ENCODE measurements at regions not wholly inside any gene's neighbourhood (a gene's known extent, or its start where the extent isn't known, plus 50 kb on each side); places are given as distances from the start of the nearest gene placed in this dataset.

GRCh38 chr2:13485256-13485655 lies 768.5 kb downstream of the TRIB2 start:
- H3K4me1 ChIP-seq = no peaks in the 10 kb centered on the region
- H3K27ac ChIP-seq = no peak overlapping the region
- TF ChIP-seq CTCF (IDR thresholded peaks at IDR 0.05) = no peak
- H3K9me3 ChIP-seq = no peaks in the 10 kb centered on the region
- DNase-seq (no peak), ATAC-seq (no peak), FAIRE-seq (no peak)
- no peaks in the 10 kb centered on the region for H3K27me3 ChIP-seq
- WGBS, 2 donors = 90 to 94% methylated on average over 2 of the region's 2 CpGs
- no peak overlapping the region for H3K4me3 ChIP-seq
- no peaks in the 10 kb centered on the region for H3K36me3 ChIP-seq
- intact Hi-C loops (cut with DNase I) = no loop called here

DNA sequence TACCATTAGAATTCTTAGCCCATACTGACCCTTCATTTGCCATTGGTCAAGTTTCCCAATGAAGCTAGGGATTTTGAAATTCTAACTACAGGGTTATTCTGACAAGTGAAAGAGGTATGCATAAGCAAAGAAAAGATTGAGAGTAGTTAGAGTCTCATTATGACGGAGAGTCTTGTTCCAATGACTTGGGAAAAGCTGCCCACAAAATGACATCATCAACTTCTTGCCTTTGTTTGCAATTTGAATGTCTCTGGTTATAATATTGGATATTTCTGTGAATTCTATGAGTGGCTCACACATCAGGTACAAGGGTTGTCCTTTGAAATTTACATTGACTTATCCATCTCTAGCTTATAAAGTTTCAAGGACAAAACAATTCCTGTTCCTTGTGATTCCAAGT lies 772.2 kb downstream of the TRIB2 start:
- no peaks in the 10 kb centered on the region for H3K27me3 ChIP-seq
- no peaks in the 10 kb centered on the region for H3K9me3 ChIP-seq
- no peak overlapping the region for H3K27ac ChIP-seq
- no peaks in the 10 kb centered on the region for H3K4me1 ChIP-seq
- no peak for ATAC-seq
- DNase-seq = no peak
- H3K36me3 ChIP-seq = no peaks in the 10 kb centered on the region
- intact Hi-C loops (cut with DNase I) = no loop called here
- WGBS, 2 donors = 80 to 92% methylated on average over 1 of the region's 1 CpG
- FAIRE-seq = no peak
- no peak overlapping the region for H3K4me3 ChIP-seq
- TF ChIP-seq CTCF (IDR thresholded peaks at IDR 0.05) = no peak

GRCh38 chr2:13492262-13492661 lies 775.5 kb downstream of the TRIB2 start:
- H3K4me3 ChIP-seq = no peak overlapping the region
- no peak overlapping the region for H3K27ac ChIP-seq
- FAIRE-seq (no peak), DNase-seq (no peak), ATAC-seq (no peak)
- intact Hi-C loops (cut with DNase I) = no loop called here
- no peaks in the 10 kb centered on the region for H3K9me3 ChIP-seq
- H3K4me1 ChIP-seq = no peaks in the 10 kb centered on the region
- TF ChIP-seq CTCF (IDR thresholded peaks at IDR 0.05) = no peak
- H3K36me3 ChIP-seq = no peaks in the 10 kb centered on the region
- no peaks in the 10 kb centered on the region for H3K27me3 ChIP-seq
- 91 to 96% methylated on average over 1 of the region's 1 CpG for WGBS, 2 donors

GRCh38 chr2:13495051-13495450 lies 778.3 kb downstream of the TRIB2 start:
- Histone ChIP-seq H3K9me3 (no peaks in the 10 kb centered on the region), H3K4me3 (no peak overlapping the region), H3K4me1 (no peaks in the 10 kb centered on the region), H3K36me3 (no peaks in the 10 kb centered on the region), H3K27me3 (no peaks in the 10 kb centered on the region), H3K27ac (no peak overlapping the region)
- DNase-seq (no peak), FAIRE-seq (no peak), ATAC-seq (no peak)
- intact Hi-C loops (cut with DNase I) = no loop called here
- 79 to 81% methylated on average over 2 of the region's 2 CpGs for WGBS, 2 donors
- no peak for TF ChIP-seq CTCF (IDR thresholded peaks at IDR 0.05)

DNA sequence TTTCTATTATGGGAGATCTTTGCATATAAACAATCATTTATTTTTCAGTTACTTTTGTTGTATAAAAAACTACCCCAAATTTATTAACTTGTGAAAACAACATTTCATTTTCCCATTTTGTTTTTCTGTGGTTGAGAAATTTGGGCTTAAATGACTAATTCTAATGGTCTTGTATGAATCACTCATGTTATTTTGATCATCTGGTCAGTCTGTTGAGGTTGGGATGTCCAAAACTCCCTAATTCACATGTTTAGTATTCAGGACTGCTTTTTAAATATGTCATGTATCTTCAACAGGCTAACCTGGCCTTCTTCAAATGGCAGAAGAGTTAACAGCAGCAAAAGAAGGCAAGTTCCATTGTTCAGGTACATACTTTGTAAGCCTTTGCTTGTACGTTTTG lies 788.1 kb downstream of the TRIB2 start:
- TF ChIP-seq CTCF (IDR thresholded peaks at IDR 0.05) = no peak
- Histone ChIP-seq H3K9me3 (no peaks in the 10 kb centered on the region), H3K36me3 (no peaks in the 10 kb centered on the region), H3K4me1 (no peaks in the 10 kb centered on the region), H3K27ac (no peak overlapping the region), H3K4me3 (no peak overlapping the region), H3K27me3 (no peaks in the 10 kb centered on the region)
- WGBS, 2 donors = 78 to 84% methylated on average over 1 of the region's 1 CpG
- no peak for FAIRE-seq
- no peak for ATAC-seq
- no peak for DNase-seq
- intact Hi-C loops (cut with DNase I) = no loop called here

Data from pancreas (tissue), 10 donors.